Testis (tissue), 2 donors: ENCODE measurements at regions not wholly inside any gene's neighbourhood (a gene's known extent, or its start where the extent isn't known, plus 50 kb on each side); places are given as distances from the start of the nearest gene placed in this dataset.

ENCODE experiments used
- DNase-seq: peaks from one replicate; pipeline ENCODE4 v3.0.0-alpha.2; 2019
- H3K27ac ChIP-seq, 2 donors: fragments of 200-600 bp; sonication (generic); one replicate each; pipeline ENCODE4 v1.5.1; 2019
- H3K27me3 ChIP-seq: fragments of 200-600 bp; sonication (generic); one replicate; pipeline ENCODE4 v1.5.1; 2019
- H3K36me3 ChIP-seq: fragments of 200-600 bp; sonication (generic); one replicate; pipeline ENCODE4 v1.5.1; 2017; ENCODE audit warnings: low read depth; ENCODE audit errors: missing control alignments
- H3K4me1 ChIP-seq: fragments of 200-600 bp; sonication (generic); one replicate; pipeline ENCODE4 v1.5.1; 2019
- H3K4me3 ChIP-seq, 2 donors: fragments of 200-600 bp; sonication (generic); one replicate each; pipeline ENCODE4 v1.5.1; 2017 to 2019
- H3K9me3 ChIP-seq: fragments of 200-600 bp; sonication (generic); one replicate; pipeline ENCODE4 v1.5.1; 2017
- CTCF ChIP-seq, 3 experiments: fragments of 450-650 bp in 2 of 3; fragments of 200-600 bp in 1 of 3; sonication (generic) in 1 of 3; IDR thresholded peaks; one replicate each; pipeline ENCODE4 v1.5.1; 2016 to 2019; ENCODE audit warnings: antibody characterized with exemption in 3 of 3, mild to moderate bottlenecking in 2 of 3, moderate library complexity in 1 of 3
- POLR2A ChIP-seq: fragments of 450-650 bp; IDR thresholded peaks from one replicate; pipeline ENCODE4 v1.6.1; 2017; ENCODE audit warnings: antibody characterized with exemption, mild to moderate bottlenecking, moderate library complexity
- WGBS, 2 donors: methylation state at CpG; one replicate each; pipeline ENCODE4 v1.1.5; 2018; 5-methylcytosine and 5-hydroxymethylcytosine counted together
- intact Hi-C: fragments of 100-400 bp; cut with DNase I; formaldehyde crosslinking; loops from one replicate; pipeline ENCODE4 v1.15.1; 2023; ENCODE audit warnings: low total_unique reads

DNA sequence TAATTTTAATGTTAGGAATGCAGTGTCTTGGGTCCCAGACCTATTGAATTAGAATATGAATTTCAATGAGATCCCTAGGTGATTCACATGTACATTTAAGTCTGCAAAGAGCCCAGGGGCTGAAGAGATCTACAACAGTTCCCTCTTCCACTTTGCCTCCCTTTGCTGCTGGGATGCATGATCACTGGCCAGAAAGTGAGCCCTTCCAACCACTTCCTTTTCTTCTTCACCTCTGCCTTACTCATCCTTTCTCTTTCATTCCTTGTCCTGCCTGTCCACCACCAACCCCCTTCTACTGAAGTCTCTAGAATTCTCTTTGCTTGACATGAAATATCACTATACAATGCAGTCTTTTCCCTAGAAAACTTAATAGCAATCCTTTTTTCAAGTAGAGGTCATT, 222.4 kb upstream of the LRIG1 start:
- TF ChIP-seq CTCF (IDR thresholded peaks at IDR 0.05) (no peak), POLR2A (no peak)
- Histone ChIP-seq H3K9me3 (no peaks in the 10 kb centered on the region), H3K27me3 (no peaks in the 10 kb centered on the region), H3K4me1 (no peaks in the 10 kb centered on the region), H3K27ac (no peak overlapping the region), H3K4me3 (no peak overlapping the region), H3K36me3 (no peaks in the 10 kb centered on the region)
- intact Hi-C loops = no loop called here
- DNase-seq = no peak

DNA sequence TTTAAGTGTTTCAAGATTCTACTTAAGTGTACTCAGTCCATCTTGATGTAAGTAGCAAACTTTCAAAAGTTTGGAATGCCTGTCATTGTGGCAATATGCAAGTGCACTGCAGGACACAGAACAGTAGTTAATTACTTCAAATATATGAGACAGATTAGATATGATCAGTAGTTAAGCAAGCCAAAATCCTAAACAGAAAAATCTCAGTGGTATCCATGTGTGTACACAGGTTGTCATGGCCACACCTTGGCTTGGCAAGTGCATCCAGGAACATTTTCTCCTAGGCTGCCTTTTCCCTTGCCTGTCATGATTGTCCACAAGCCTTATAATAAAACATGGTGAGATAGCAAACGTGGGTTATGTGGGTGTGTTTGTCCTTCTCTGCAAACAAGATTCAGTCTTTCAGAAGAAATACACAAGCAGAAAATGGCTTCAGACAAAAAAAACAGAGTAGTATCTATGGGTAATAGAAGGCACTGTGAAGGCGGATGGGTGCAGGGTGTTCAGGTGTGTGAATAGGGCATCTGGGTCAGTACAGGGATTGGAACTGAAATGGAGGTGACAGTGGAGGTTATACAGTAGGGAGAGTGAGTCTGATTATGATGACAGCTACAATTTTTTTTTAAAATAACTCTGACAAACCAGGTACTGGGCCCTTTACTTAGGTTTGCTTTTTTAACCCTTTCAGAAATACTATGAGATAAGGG, 229.0 kb upstream of the LRIG1 start:
- Histone ChIP-seq H3K36me3 (no peaks in the 10 kb centered on the region), H3K4me3 (no peak overlapping the region), H3K9me3 (no peaks in the 10 kb centered on the region), H3K27ac (no peak overlapping the region), H3K4me1 (no peaks in the 10 kb centered on the region), H3K27me3 (no peaks in the 10 kb centered on the region)
- DNase-seq = no peak
- TF ChIP-seq POLR2A (no peak), CTCF (IDR thresholded peaks at IDR 0.05) (no peak)
- intact Hi-C loops = no loop called here
- WGBS, 2 donors = 72% methylated on average over 2 of the region's 2 CpGs

DNA sequence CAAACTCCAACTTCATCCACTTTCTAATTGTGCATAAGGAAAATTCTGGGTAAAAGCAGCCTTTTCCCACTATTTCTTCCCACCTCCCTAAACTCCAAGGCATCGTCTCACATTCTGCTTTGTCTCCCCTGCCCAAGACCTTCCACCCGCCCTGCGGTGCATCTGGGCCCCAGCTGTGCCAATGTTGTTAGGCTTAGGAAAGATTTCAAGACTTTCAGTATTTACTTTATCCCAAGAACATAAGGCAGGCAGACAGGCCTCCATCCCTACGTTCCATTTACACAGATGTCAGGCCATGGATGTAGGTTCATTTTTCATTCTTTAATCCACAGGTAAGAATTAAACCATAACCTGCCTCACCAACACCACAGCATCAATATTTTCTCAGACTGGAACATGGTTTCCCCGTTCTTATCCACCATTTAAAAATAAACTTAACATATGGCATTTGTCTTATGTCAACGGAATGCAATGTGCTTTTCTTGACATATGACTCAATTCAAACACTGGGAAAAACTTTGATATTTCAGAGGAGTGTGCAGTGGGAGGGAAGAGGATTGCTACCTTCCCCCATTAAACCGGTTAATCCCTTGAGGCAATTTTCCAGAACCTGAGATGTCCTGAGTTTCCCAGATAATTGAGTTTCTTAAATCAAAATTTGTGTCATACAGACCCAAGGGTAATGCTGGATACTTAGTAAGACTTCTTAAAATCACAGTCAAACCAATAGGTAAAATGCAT, 238.0 kb upstream of the LRIG1 start:
- no peaks in the 10 kb centered on the region for H3K36me3 ChIP-seq
- H3K4me1 ChIP-seq = no peaks in the 10 kb centered on the region
- TF ChIP-seq CTCF (IDR thresholded peaks at IDR 0.05) (no peak), POLR2A (no peak)
- H3K9me3 ChIP-seq = no peaks in the 10 kb centered on the region
- H3K4me3 ChIP-seq = no peak overlapping the region
- H3K27me3 ChIP-seq = no peaks in the 10 kb centered on the region
- intact Hi-C loops = no loop called here
- H3K27ac ChIP-seq = no peak overlapping the region
- 89 to 90% methylated on average over 7 of the region's 7 CpGs for WGBS, 2 donors
- DNase-seq = no peak

DNA sequence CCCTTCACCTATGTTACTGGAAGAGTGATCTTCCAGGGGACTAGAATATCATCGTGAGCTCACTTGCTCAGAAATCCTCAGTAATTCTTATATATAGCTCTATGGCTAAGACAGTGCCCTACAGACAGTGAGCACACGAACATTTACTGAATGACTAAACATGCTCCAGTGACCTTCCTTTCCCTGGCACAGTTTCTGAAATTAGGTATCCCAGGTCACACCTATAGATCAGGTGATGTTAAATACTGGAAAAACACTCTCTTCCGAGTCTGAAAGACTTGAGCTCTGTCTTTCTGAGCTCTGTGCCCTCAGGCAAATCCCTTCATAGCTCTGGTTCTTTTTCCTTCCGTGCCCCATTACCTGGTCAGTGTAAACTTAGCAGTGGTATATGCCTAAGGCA, 239.4 kb upstream of the LRIG1 start:
- TF ChIP-seq CTCF (IDR thresholded peaks at IDR 0.05) = no peak
- TF ChIP-seq POLR2A = no peak
- Histone ChIP-seq H3K4me3 (no peak overlapping the region), H3K27ac (no peak overlapping the region), H3K36me3 (no peaks in the 10 kb centered on the region), H3K27me3 (no peaks in the 10 kb centered on the region), H3K4me1 (no peaks in the 10 kb centered on the region), H3K9me3 (no peaks in the 10 kb centered on the region)
- intact Hi-C loops = no loop called here
- no peak for DNase-seq
- WGBS, 2 donors = 76 to 83% methylated on average over 4 of the region's 4 CpGs

GRCh38 chr3:66744521-66744920, 243.7 kb upstream of the LRIG1 start:
- H3K9me3 ChIP-seq = no peaks in the 10 kb centered on the region
- no peaks in the 10 kb centered on the region for H3K27me3 ChIP-seq
- DNase-seq = no peak
- no peaks in the 10 kb centered on the region for H3K4me1 ChIP-seq
- no peak overlapping the region for H3K4me3 ChIP-seq
- no peak overlapping the region for H3K27ac ChIP-seq
- H3K36me3 ChIP-seq = no peaks in the 10 kb centered on the region
- no peak for TF ChIP-seq POLR2A
- TF ChIP-seq CTCF (IDR thresholded peaks at IDR 0.05) = no peak
- intact Hi-C loops = no loop called here
- 86 to 95% methylated on average over 1 of the region's 1 CpG for WGBS, 2 donors
